Middle frontal gyrus (tissue), 1 donor: ENCODE measurements at regions not wholly inside any gene's neighbourhood (a gene's known extent, or its start where the extent isn't known, plus 50 kb on each side); places are given as distances from the start of the nearest gene placed in this dataset.
"Not testable (repeated sequence)": the region's sequence is repeated elsewhere in the genome, so short reads cannot be mapped to it uniquely, and the experiment has no call there.

Experiments
- DNase-seq: peaks from one replicate; pipeline ENCODE4 v3.0.0-alpha.2; 2015; ENCODE audit warnings: low spot score; ENCODE audit errors: extremely low spot score

- no peak for DNase-seq
These were observed 977.5 kb upstream of the SPRY2 start for GRCh38 chr13:81318231-81319019.

GRCh38 chr13:81314461-81314860 lies 973.5 kb upstream of the SPRY2 start:
- no peak for DNase-seq

- DNase-seq = no peak
These were observed 965.0 kb upstream of the SPRY2 start for GRCh38 chr13:81305928-81306327.

- no peak for DNase-seq
These were observed 963.3 kb upstream of the SPRY2 start for GRCh38 chr13:81304121-81304659.

GRCh38 chr13:81302677-81303076 lies 961.8 kb upstream of the SPRY2 start:
- DNase-seq = no peak

- no peak for DNase-seq
These were observed 961.2 kb upstream of the SPRY2 start for GRCh38 chr13:81302125-81302524.

GRCh38 chr13:81295177-81295576 lies 954.3 kb upstream of the SPRY2 start:
- no peak for DNase-seq

GRCh38 chr13:81293594-81294164 lies 952.8 kb upstream of the SPRY2 start:
- no peak for DNase-seq

- DNase-seq = no peak
These were observed 942.6 kb upstream of the SPRY2 start for GRCh38 chr13:81283561-81283960.

GRCh38 chr13:81283062-81283461 lies 942.1 kb upstream of the SPRY2 start:
- DNase-seq = no peak

- no peak for DNase-seq
These were observed 934.8 kb upstream of the SPRY2 start for GRCh38 chr13:81275666-81276258.

GRCh38 chr13:81247711-81248110 lies 906.8 kb upstream of the SPRY2 start:
- no peak for DNase-seq

GRCh38 chr13:81246556-81246955 lies 905.6 kb upstream of the SPRY2 start:
- DNase-seq = no peak

GRCh38 chr13:81244011-81244410 lies 903.1 kb upstream of the SPRY2 start:
- no peak for DNase-seq

- DNase-seq = no peak
These were observed 889.5 kb upstream of the SPRY2 start for GRCh38 chr13:81230386-81230785.

GRCh38 chr13:81226830-81227229 lies 885.9 kb upstream of the SPRY2 start:
- not testable (repeated sequence) for DNase-seq

- DNase-seq = no peak
These were observed 883.4 kb upstream of the SPRY2 start for GRCh38 chr13:81224209-81224833.

GRCh38 chr13:81223778-81224177 lies 882.9 kb upstream of the SPRY2 start:
- DNase-seq = no peak

GRCh38 chr13:81211713-81212112 lies 870.8 kb upstream of the SPRY2 start:
- DNase-seq = no peak

- DNase-seq = no peak
These were observed 866.7 kb upstream of the SPRY2 start for GRCh38 chr13:81207636-81208035.

- no peak for DNase-seq
These were observed 866.3 kb upstream of the SPRY2 start for GRCh38 chr13:81207231-81207630.

- DNase-seq = no peak
These were observed 862.9 kb upstream of the SPRY2 start for GRCh38 chr13:81203783-81204182.
